Medulla oblongata (tissue), 1 donor: ENCODE measurements at regions not wholly inside any gene's neighbourhood (a gene's known extent, or its start where the extent isn't known, plus 50 kb on each side); places are given as distances from the start of the nearest gene placed in this dataset.

Experiments used
- DNase-seq: peaks from one replicate; pipeline ENCODE4 v3.0.0-alpha.2; 2015; ENCODE audit errors: extremely low spot score

- DNase-seq: no peak
Measured at GRCh38 chr17:72497915-72498314, 377.1 kb downstream of the SOX9 start.

GRCh38 chr17:72498364-72499210 lies 377.8 kb downstream of the SOX9 start:
- DNase-seq: no peak

DNA sequence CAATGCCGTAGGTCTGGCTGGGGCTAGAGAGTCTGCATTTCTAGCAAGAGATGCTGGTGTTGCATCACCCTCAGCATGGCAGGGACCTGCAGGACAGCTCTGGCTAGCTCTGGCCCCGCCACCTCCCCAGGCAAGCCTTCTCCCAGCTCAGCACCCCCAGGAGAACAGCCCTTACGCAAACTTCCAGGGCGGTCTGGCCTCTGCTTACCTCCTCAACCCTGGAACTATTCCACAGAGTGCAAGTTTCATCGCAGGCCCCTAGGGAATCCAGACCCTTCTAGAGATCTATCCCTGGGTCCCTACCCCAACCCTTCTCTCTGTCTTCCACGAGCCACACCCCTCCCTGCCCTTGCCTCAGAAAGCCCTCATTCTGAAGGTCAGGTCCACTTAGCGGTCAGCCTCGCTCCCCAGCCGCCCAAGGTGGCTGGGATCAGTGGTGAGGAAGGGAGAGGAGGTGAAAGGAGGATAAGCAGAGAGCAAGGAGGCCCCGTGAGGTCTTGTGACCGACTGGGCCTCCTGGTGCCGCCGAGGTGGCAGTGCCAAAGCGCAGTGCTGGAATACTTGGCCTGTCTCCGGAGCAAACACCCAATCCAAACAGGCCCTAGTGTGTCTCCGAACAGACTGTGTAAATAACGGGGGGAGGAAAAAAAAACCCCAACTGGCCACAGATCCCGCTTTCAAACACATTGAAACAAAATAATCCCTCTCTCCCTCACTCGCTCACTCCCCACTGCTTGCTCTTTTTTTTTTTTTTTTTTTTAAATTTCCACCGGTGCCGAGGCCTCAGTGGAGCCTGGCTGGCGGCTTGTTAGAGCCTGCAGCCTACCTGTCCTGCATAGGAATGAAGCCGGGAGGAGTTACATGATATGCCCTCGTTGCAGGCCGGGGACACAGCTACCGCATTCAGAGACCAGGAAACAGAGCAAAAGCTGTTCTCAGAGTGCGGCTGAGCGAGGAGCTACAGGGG lies 380.9 kb downstream of the SOX9 start:
- peak; percentile 77 for DNase-seq

DNA sequence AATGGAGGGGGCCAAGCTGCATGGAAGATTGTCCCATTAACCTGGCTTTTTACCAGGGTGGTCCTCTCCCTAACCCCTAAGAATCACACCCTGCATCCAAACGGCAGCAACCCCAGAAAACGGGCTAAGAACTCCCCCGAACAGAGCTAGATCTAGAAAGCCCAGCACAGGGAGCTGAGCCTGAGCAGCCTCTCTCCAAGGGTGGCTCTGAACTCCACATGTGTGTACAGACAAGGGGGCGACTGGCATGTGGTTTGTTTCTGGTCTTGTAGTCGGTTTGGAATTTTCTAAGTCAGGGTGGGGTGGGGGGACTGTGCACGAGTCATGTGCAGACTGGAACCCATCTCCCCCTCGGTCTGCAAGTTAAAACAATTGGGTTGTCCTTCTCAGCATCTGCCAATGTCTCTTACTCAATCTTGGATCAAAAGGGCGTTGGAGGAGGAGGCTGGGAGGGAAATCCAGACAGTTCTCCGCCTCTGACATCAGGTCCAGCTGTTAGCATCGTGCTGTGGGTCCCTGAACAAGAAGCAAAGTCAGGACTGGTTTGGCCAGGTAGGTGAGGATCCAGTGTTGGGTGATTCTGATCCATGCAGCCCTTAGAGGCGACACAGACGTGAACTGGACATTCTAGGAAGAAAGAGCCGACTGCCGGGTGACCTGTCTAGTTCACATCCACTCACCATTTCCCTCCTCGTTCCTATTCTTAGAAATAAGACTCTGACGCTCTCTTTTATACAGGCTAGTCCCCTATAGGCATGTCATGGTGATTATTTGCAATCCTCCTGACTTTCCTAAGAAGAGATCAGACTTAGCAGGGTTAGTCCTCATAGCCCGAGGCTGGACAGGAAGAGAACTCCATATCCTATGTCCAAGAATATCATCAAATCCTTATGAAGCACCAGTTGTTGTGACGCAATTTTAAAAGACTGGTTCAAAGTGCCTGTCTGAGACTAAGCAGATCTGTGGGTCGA lies 381.8 kb downstream of the SOX9 start:
- no peak for DNase-seq

- no peak for DNase-seq
Measured at GRCh38 chr17:72503556-72503955, 382.7 kb downstream of the SOX9 start.

DNA sequence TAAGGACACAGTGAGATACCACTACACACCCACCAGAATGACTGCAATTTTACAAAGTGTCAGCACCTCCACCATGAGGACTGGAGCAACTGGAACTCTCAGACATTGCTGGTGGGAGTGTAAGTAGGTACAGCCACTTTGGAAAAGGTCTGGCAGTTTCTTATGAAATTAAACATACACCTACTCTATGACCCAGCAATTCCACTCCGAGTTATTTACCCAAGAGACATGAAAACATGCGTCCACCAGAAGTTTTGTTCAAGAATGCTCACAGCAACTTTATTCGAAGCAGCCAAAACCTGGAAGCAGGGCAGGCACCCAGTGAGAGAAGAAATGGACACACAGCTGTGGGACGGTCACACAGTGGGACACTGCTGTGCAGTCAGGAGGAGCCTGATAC lies 384.0 kb downstream of the SOX9 start:
- DNase-seq: no peak

DNA sequence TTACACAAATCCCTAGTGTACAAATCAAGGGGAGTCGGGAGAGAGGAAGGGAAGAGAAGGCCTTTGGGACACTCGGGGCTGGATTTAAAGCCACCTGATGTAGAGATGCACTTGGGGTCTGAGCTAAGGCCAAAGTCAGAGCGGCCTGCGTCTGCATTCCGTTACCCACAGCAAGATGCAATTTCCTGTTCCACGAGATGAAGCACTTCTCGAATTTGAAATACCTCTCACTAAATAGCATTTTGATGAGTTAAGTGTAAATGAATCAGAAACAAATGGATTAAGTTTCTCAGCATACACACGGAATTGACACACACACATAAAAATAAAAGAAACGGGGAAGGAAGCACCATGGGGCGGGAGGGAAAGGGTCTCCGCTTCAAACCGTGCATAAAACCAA lies 386.0 kb downstream of the SOX9 start:
- DNase-seq: no peak

DNA sequence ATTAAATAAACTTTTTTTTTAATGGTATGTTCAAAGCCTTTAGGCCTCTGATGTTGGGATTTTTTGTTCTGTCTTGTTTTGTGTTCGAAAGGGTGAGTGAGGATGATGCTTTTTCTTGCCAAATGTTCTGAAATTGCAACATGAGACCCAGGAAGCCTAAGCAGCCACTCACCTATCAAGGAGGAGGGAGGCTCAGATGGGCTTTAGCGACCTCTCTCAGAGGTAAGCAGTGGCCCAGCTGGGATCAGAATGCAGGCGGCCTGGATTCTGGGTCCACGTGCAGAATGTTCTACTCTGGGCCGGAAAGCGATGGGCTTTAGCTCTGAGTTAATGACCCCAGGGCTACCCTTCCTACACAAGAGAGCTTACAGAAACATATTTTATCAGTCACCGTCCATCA lies 386.6 kb downstream of the SOX9 start:
- no peak for DNase-seq

DNA sequence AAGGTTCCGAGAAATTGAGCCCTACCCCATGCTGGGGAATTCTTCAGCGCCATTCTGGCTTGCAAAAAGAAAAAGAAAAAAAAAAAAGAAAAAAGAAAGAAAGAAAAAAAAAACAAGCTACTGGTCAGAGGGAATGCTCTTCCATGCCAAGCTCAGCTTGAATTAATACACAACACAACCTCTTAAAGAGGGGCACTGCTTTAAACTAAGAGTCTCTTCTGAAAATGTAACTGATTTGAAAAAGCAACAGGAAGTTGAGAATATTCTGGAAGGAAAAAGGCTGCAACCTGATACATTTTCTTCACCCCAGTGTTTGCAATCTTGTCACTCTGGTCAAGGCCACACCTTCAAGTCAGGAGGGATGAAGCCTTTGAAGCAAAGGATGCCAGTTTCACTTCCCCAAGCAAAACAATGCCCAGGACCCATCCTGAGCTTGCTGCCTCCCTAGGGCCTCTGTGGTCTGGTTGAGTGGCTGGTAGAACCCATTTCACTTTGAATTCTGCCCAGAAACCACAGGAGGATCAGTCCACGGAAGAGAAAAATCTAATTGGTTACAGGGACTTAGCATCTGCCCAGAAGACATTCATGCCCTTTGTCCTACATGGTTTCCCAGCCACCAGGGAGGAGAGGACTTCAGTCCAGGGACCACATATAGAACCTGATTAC lies 389.7 kb downstream of the SOX9 start:
- peak; percentile 38 for DNase-seq

- DNase-seq: no peak
Measured at GRCh38 chr17:72511242-72511641, 390.4 kb downstream of the SOX9 start.

DNA sequence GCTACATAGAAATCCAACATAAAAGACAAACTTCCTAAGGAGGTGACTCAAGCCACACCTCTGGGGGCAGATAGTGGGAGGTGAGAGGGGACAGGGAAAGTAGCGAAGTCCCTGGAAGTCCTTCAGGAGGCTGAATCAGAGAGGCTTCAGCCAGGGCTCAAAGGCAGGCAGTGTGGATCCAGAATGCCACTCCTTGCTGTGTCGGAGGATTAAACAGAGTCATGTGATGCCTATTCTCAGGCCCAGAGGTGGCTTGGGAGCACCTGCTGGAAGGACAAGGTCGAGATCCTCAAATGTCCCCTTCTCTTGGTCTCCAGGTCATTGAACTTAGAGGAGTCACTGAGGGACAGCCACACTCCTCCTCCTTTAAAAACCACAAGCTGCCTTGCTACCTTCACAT lies 391.1 kb downstream of the SOX9 start:
- DNase-seq: no peak

- DNase-seq: no peak
Measured at GRCh38 chr17:72512649-72513556, 392.1 kb downstream of the SOX9 start.

- no peak for DNase-seq
Measured at GRCh38 chr17:72514321-72514861, 393.6 kb downstream of the SOX9 start.

DNA sequence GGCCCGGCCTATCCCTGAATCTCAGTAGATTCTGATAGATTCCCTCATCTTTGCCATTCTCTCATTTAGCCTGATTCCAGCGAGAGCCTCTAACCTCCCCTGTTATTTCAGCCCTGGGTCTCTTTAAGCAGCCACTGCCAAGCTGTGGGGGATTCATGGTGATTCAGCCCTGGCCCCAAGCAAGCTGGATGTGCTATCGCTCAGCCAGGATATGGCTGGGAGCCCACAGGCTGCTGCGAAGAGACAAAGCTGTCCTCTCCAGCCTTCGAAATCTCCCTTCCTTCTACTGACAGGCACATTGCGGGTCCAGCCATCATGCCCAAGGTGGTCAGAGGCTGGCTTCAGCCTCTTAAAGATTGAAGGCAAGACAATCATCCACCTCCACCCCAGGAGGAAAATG lies 394.1 kb downstream of the SOX9 start:
- DNase-seq: peak; percentile 51

DNA sequence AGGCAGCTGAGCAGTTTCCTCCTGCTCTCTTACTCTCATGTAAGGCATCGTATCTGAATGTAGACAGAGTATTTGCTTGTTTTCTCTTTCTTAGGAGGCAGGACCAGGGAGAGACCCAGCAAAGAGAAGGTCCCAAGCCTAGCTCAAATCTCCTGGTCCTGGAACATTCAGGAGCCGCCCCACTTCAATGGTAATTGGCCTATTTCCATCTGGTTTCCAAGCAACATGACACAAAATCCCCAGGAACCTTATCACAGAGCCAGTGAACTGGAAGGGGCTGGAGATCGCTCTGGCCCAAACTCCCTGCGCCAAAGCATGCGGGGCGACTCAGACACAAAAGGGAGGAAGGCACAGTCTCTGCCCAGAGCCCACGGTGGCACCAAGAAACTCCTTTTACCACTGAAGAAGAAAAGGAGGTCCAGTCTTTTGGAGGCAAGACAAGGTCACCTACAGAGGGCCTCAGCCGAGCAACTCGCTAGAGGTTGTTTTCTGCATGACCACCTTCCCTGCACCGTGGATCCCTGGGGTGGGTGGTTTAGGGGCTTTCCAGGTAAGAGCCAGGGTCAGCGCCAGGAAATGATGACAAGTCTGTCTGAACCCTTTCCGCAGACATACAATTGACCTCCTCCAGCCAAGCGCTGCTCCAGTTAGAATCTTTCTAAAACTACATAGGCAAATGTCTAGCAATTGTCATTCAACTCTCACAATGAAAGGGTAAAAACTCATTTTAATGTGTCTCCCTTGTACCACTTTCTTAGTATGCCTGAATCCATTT lies 394.7 kb downstream of the SOX9 start:
- peak; percentile 47 for DNase-seq

DNA sequence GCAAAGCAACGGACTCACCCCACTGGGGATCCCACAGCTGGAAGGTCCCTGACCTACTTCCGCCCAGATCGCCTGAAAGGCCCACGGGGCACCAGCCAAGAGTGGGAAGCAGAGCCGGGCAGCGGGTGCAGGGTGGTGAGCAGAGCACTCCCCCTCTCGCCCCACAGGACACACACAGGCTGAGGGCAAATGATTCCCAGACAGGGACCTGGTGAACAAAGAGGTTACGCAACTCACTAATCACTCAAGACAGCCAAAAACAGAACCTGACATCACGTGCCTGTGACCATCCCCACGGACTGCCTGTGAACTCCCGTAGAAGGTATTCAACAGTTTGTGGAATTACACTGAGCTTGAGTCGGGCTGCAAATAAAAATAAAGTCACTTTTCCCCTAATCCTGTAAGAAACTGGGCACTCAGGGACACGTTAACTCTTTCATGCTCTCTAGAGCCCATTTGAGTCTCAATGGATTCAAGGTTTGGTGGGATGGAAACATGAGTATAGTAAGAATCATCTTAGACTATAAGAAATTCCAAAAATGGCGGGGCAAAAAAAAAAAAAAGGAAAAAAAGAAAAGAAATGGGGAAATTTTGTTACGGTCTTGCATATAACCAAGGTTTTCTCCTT lies 396.1 kb downstream of the SOX9 start:
- DNase-seq: peak; percentile 51

DNA sequence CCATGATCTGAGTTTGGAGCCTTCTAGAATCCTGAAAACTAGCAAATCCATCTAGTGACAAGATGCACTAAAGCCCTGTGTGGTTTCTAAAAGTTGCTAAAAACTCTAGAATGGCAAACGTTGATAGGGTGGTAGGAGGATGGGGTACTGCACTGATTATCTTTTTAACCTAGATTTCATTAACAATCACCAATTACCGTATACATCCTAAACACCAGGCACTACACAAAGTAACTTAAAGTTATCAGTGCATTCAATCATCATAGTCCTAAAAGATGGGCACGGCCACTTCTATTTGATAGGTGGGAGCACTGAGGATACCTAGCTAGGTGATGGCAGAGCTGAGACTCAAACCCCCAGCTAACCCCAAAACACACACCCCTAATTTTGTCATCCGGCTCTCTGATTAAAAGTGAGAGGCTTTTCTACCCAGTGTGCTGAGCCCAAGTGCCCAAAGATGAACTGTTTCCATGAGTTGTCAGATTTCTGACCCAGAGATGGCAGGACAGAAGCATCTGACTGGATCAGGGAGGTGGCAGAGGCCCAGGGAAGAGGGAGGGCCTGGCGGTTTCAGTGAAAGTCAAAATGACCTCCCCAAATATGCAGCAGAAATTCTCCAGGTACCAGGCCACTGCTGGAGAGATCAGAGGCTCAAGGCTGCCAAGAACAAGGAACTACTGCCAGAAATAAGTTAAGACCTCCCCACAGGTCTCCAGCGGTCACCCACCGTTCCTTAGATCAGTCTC lies 396.8 kb downstream of the SOX9 start:
- no peak for DNase-seq
